Vagina (tissue), 2 donors: ENCODE measurements at regions not wholly inside any gene's neighbourhood (a gene's known extent, or its start where the extent isn't known, plus 50 kb on each side); places are given as distances from the start of the nearest gene placed in this dataset.

Experiments
- DNase-seq, 2 donors: peaks; one replicate each; pipeline ENCODE4 v3.0.0-alpha.2; 2017; ENCODE audit errors: extremely low spot score in 2 of 2
- H3K27ac ChIP-seq: fragments of 200-600 bp; sonication (generic); one replicate; pipeline ENCODE4 v1.5.1; 2019
- H3K27me3 ChIP-seq: fragments of 200-600 bp; sonication (generic); one replicate; pipeline ENCODE4 v1.5.1; 2019
- H3K36me3 ChIP-seq, 2 donors: fragments of 200-600 bp; sonication (generic); one replicate each; pipeline ENCODE4 v1.5.1; 2017 to 2019
- H3K4me1 ChIP-seq: fragments of 200-600 bp; sonication (generic); one replicate; pipeline ENCODE4 v1.5.1; 2019
- H3K4me3 ChIP-seq, 2 donors: fragments of 200-600 bp; sonication (generic); 1 replicate in 1 of 2; 2 replicates in 1 of 2; pipeline ENCODE4 v1.5.1; 2016 to 2019
- H3K9me3 ChIP-seq: fragments of 200-600 bp; sonication (generic); one replicate; pipeline ENCODE4 v1.5.1; 2019
- CTCF ChIP-seq, 3 experiments: fragments of 450-650 bp in 2 of 3; fragments of 200-600 bp in 1 of 3; sonication (generic) in 1 of 3; IDR thresholded peaks; one replicate each; pipeline ENCODE4 v1.5.1; 2017 to 2019; ENCODE audit warnings: antibody characterized with exemption in 3 of 3, mild to moderate bottlenecking in 2 of 3, moderate library complexity in 2 of 3
- POLR2A ChIP-seq, 2 donors: fragments of 450-650 bp; IDR thresholded peaks; one replicate each; pipeline ENCODE4 v1.6.1; 2017; ENCODE audit warnings: antibody characterized with exemption in 2 of 2, mild to moderate bottlenecking in 2 of 2, moderate library complexity in 2 of 2
- POLR2AphosphoS5 ChIP-seq, 2 donors: sonication (generic); formaldehyde crosslinking; IDR thresholded peaks; one replicate each; pipeline ENCODE4 v1.9.0; 2017; ENCODE audit warnings: antibody characterized with exemption in 2 of 2, mild to moderate bottlenecking in 2 of 2, low read depth in 1 of 2; ENCODE audit not compliant: insufficient read depth in 1 of 2
- intact Hi-C: fragments of 100-400 bp; cut with DNase I; formaldehyde crosslinking; loops from one replicate; pipeline ENCODE4 v1.15.1; 2023

- no peaks in the 10 kb centered on the region for H3K36me3 ChIP-seq
- H3K4me3 ChIP-seq: no peak overlapping the region
- no peak for TF ChIP-seq POLR2A (IDR thresholded peaks at IDR 0.05)
- no peak for TF ChIP-seq CTCF (IDR thresholded peaks at IDR 0.05)
- no peak for TF ChIP-seq POLR2AphosphoS5 (IDR thresholded peaks at IDR 0.05; ENCODE audit: insufficient read depth in 1 of 2, low read depth in 1 of 2)
- no peaks in the 10 kb centered on the region for H3K27me3 ChIP-seq
- intact Hi-C loops: no loop called here
- H3K27ac ChIP-seq: no peak overlapping the region
- DNase-seq: no peak
- no peaks in the 10 kb centered on the region for H3K4me1 ChIP-seq
- H3K9me3 ChIP-seq: no peaks in the 10 kb centered on the region
Measured at GRCh38 chr5:166750376-166750775, 1541.1 kb upstream of the WWC1 start.

- Histone ChIP-seq H3K4me1 (no peaks in the 10 kb centered on the region), H3K9me3 (no peaks in the 10 kb centered on the region), H3K4me3 (no peak overlapping the region), H3K27ac (no peak overlapping the region), H3K36me3 (no peaks in the 10 kb centered on the region), H3K27me3 (no peaks in the 10 kb centered on the region)
- no peak for DNase-seq
- TF ChIP-seq POLR2AphosphoS5 (IDR thresholded peaks at IDR 0.05; ENCODE audit: insufficient read depth in 1 of 2, low read depth in 1 of 2) (no peak), CTCF (IDR thresholded peaks at IDR 0.05) (no peak), POLR2A (IDR thresholded peaks at IDR 0.05) (no peak)
- intact Hi-C loops: no loop called here
Measured at GRCh38 chr5:166758151-166758550, 1533.3 kb upstream of the WWC1 start.

- H3K9me3 ChIP-seq: no peaks in the 10 kb centered on the region
- no peaks in the 10 kb centered on the region for H3K27me3 ChIP-seq
- no peak overlapping the region for H3K27ac ChIP-seq
- no peaks in the 10 kb centered on the region for H3K4me1 ChIP-seq
- no peak for DNase-seq
- H3K36me3 ChIP-seq: no peaks in the 10 kb centered on the region
- no peak overlapping the region for H3K4me3 ChIP-seq
- TF ChIP-seq POLR2AphosphoS5 (IDR thresholded peaks at IDR 0.05; ENCODE audit: insufficient read depth in 1 of 2, low read depth in 1 of 2): no peak
- TF ChIP-seq CTCF (IDR thresholded peaks at IDR 0.05): no peak
- TF ChIP-seq POLR2A (IDR thresholded peaks at IDR 0.05): no peak
- intact Hi-C loops: no loop called here
Measured at GRCh38 chr5:166767858-166768257, 1523.6 kb upstream of the WWC1 start.

- intact Hi-C loops: no loop called here
- Histone ChIP-seq H3K27ac (no peak overlapping the region), H3K4me3 (no peak overlapping the region), H3K36me3 (no peaks in the 10 kb centered on the region), H3K4me1 (no peaks in the 10 kb centered on the region), H3K9me3 (no peaks in the 10 kb centered on the region), H3K27me3 (no peaks in the 10 kb centered on the region)
- TF ChIP-seq POLR2A (IDR thresholded peaks at IDR 0.05) (no peak), CTCF (IDR thresholded peaks at IDR 0.05) (no peak), POLR2AphosphoS5 (IDR thresholded peaks at IDR 0.05; ENCODE audit: insufficient read depth in 1 of 2, low read depth in 1 of 2) (no peak)
- no peak for DNase-seq
Measured at GRCh38 chr5:166768536-166768935, 1522.9 kb upstream of the WWC1 start.

GRCh38 chr5:166772770-166773169, 1518.7 kb upstream of the WWC1 start:
- H3K27ac ChIP-seq: no peak overlapping the region
- no peaks in the 10 kb centered on the region for H3K36me3 ChIP-seq
- DNase-seq: no peak
- no peaks in the 10 kb centered on the region for H3K27me3 ChIP-seq
- intact Hi-C loops: no loop called here
- no peaks in the 10 kb centered on the region for H3K9me3 ChIP-seq
- no peak overlapping the region for H3K4me3 ChIP-seq
- no peaks in the 10 kb centered on the region for H3K4me1 ChIP-seq
- no peak for TF ChIP-seq CTCF (IDR thresholded peaks at IDR 0.05)
- TF ChIP-seq POLR2A (IDR thresholded peaks at IDR 0.05): no peak
- no peak for TF ChIP-seq POLR2AphosphoS5 (IDR thresholded peaks at IDR 0.05; ENCODE audit: insufficient read depth in 1 of 2, low read depth in 1 of 2)
